VCaP (cell line): ENCODE measurements at regions not wholly inside any gene's neighbourhood (a gene's known extent, or its start where the extent isn't known, plus 50 kb on each side); places are given as distances from the start of the nearest gene placed in this dataset.

ENCODE experiments used
- H3K27ac ChIP-seq: fragments of 450-650 bp; 2 replicates; pipeline ENCODE4 v1.5.1; 2017
- TF ChIP-seq, protein P1 (sequence below): fragments of 450-650 bp; conservative IDR thresholded peaks from 2 replicates; pipeline ENCODE4 v1.5.1; 2017; ENCODE audit warnings: mild to moderate bottlenecking, moderate library complexity

DNA sequence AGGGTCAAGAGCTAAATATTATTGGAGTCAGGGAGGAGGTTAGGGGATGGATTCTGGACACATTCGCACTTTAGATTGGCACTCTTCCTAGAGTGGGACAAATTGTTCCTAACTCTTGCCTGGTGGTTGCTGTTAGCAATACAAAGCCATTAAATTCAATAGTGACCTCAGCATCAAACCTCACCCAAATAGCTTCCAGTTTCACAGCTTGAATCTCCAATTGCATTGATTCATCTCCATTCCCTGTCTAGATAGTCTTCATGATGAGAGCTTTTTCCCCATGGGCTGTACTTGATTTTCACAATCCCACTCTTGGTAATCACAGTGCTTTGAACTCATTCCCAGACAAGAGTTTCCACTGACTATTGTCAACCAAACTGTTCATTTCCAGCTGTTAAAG, 585.9 kb upstream of the SYT4 start:
- H3K27ac ChIP-seq: no peak overlapping the region
- TF ChIP-seq, protein P1, sequence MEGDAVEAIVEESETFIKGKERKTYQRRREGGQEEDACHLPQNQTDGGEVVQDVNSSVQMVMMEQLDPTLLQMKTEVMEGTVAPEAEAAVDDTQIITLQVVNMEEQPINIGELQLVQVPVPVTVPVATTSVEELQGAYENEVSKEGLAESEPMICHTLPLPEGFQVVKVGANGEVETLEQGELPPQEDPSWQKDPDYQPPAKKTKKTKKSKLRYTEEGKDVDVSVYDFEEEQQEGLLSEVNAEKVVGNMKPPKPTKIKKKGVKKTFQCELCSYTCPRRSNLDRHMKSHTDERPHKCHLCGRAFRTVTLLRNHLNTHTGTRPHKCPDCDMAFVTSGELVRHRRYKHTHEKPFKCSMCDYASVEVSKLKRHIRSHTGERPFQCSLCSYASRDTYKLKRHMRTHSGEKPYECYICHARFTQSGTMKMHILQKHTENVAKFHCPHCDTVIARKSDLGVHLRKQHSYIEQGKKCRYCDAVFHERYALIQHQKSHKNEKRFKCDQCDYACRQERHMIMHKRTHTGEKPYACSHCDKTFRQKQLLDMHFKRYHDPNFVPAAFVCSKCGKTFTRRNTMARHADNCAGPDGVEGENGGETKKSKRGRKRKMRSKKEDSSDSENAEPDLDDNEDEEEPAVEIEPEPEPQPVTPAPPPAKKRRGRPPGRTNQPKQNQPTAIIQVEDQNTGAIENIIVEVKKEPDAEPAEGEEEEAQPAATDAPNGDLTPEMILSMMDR: no peak

DNA sequence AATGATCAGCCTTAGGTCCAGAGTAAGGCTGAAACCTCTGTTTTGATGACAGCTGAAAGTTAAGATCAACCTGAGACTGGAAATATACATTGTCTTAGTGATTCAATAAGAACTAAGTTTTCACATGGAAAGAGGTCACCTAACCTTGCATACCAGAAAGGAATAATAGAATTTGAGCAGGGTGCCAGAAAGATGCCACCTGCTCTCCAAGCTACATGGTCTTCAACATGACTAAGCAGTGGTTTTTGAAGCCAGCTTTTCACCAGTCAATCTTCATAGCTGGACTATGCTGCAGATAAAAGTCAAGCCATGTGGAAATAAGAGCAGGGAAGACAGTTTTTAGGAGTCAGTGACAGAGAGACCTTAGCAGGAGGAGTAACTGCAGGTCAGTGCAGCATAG, 589.4 kb upstream of the SYT4 start:
- TF ChIP-seq, protein P1: no peak
- H3K27ac ChIP-seq: no peak overlapping the region

DNA sequence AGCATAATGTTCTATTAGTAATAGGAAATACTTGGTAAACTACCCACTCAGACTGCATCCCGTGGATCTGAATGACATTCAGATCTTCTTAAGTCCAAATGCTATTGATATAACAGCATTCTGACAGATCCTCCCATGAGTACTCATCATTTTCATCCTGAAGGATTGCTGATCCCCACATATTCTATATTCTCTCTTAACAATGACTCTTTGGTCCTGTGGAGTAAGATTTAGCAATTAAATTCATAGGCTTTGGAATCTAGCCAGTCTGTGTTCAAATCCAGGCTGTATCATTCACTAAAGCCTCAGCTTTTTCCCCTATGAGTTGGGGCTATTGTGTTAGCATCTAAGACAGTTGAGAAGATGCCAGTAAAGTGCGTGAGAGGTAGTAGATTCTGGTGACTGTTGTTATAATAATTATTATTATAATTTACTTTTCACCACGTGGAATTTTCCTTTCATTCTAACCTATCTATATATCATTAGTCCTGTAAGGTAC, 591.3 kb upstream of the SYT4 start:
- TF ChIP-seq, protein P1: no peak
- H3K27ac ChIP-seq: no peak overlapping the region

DNA sequence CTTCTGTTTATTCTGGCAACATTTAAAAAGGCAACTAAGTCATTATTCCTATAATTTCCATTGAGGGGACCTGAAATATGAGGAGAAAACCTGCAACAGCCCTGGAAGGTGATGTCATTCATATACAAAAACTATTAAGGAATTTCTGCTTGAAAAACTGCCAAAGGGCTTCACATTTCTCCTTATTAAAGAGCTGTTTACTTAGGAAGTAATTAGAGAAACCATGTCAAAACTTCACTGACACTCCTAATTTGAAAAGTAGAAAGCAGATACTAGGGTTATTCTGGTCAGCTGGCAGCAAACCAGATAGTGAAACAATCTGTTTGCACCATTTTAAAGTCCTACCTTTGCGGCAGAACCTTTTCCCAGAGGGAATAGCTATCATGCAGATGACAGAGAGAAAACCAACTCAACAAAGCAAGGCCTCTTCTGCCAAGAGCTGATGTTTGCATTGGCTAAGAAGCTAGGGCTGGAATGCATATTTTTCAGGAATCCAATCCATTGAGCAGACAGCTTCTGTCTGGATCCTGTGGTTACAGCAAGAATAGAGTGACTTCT, 592.2 kb upstream of the SYT4 start:
- TF ChIP-seq, protein P1: no peak
- no peak overlapping the region for H3K27ac ChIP-seq

DNA sequence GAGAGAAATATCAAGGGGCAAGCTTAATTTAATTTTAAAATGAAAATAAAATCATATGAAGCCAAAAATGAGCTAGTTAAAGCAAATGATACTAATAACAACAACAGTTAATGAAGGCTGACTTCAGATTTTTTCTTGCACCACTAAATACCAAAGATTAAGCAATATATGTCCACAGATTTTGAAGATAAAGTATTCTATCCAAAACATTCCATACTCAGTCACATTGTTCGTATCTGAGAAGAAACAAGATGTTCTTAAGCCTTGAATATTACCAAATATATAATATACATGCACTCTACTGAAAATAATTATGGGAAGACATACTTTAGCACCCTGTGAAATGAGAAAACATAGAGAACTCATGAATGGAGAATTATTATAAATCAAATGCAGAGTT, 593.3 kb upstream of the SYT4 start:
- H3K27ac ChIP-seq: no peak overlapping the region
- TF ChIP-seq, protein P1: no peak

DNA sequence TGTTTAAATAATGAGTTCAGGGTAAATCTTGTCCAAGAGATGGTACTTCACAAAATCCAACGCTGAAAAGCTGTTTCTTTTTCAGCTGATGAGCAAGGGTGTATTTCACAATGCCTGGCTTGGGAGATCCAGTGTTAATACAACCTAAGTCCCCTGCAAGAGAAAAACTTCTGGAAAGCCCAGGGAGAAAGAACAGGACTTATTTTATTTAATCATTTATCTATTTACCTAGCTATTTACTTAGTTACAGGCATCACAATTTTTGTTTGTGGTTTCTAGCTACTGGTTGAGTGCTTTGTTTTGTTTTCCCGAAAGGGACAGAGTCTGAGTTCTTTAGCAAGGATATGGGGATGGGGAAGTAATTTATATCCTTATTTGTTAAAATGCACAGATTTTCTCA, 598.2 kb upstream of the SYT4 start:
- no peak overlapping the region for H3K27ac ChIP-seq
- TF ChIP-seq, protein P1: no peak

DNA sequence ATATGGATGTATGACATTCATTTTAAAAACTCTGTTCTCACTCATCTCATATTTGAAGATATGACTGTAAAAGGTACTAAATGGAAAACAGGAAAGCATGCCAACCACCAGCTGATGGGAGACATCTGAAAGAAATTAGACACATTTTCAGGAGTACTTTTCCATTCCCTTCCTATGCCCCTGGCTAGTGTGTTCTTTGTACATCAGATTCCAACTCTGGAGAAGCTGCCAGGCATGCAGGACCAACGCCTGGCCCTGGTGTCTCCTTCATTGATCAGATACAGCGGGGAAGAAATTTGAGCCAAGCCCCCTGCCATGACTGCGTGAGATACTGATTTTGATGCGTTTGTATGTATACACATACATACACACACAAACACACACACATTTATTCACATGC, 599.0 kb upstream of the SYT4 start:
- H3K27ac ChIP-seq: no peak overlapping the region
- TF ChIP-seq, protein P1: no peak
